ENCODE measurements at regions not wholly inside any gene's neighbourhood (a gene's known extent, or its start where the extent isn't known, plus 50 kb on each side); places are given as distances from the start of the nearest gene placed in this dataset.

GRCh38 chrX:97835969-97836368 is 952.3 kb downstream of the RPA4 start:
- H3K4me2 ChIP-seq (ENCODE audit: insufficient read depth, insufficient read length, low read length), result peak overlapping the region; percentile 71
- Mint-ChIP-seq H3K4me1 (peaks cover 35 to 36% of the 10 kb centered on the region in 2 experiments), H3K36me3 (ENCODE audit: insufficient read depth in 1 of 3, low read depth in 3 of 3) (peaks cover 0 to 13% (median 5%) of the 10 kb centered on the region in 3 experiments; a peak in 4 of 7 replicates), H3K9me3 (no peaks in the 10 kb centered on the region; a peak in 1 of 5 replicates), H3K27ac (peak overlapping the region; percentile 75 to 91 (median 86); a peak in 5 of 7 replicates), H3K27me3 (ENCODE audit: low read depth) (no peaks in the 10 kb centered on the region), H3K4me3 (peak overlapping the region in 1 of 2 experiments; percentile 43; a peak in 1 of 5 replicates)
- H3K79me1 ChIP-seq (ENCODE audit: insufficient read depth, low read depth, low read length, poor library complexity, severe bottlenecking), result no peaks in the 10 kb centered on the region
- no peak overlapping the region for H3K56ac ChIP-seq (ENCODE audit: insufficient read length, low read depth, low read length)
- no peak overlapping the region for H3T11ph ChIP-seq (ENCODE audit: low read length)
- no peak overlapping the region for H4K8ac ChIP-seq (replicated peaks; ENCODE audit: insufficient read length, low read depth, low read length)
- H3K4me1 ChIP-seq (ENCODE audit: insufficient read depth, low read length), result peaks cover 17% of the 10 kb centered on the region; the same call in 1 of the 2 replicates
- no peak overlapping the region for H3K14ac ChIP-seq (ENCODE audit: insufficient read depth, low read length)
- no peak overlapping the region for H4K91ac ChIP-seq (ENCODE audit: insufficient read length, low read depth, low read length)
- no peaks in the 10 kb centered on the region for H3K9me3 ChIP-seq (ENCODE audit: control insufficient read depth, low read depth, low read length)
- no peak for DNase-seq
- H3K27ac ChIP-seq (ENCODE audit: insufficient read length, low read depth, low read length), result peak overlapping the region; percentile 64
- H2BK120ac ChIP-seq (ENCODE audit: low read depth, low read length, poor library complexity, severe bottlenecking), result no peak overlapping the region
- H3K23me2 ChIP-seq (ENCODE audit: insufficient read length, low read depth, low read length, poor library complexity, severe bottlenecking), result no peaks in the 10 kb centered on the region
- no peak overlapping the region for H2BK15ac ChIP-seq (ENCODE audit: low read depth, low read length)
- H4K5ac ChIP-seq (ENCODE audit: insufficient read length, low read depth, low read length), result no peak overlapping the region
- no peak overlapping the region for H3K23ac ChIP-seq (ENCODE audit: insufficient read length, low read depth, low read length)
- H3K79me2 ChIP-seq (ENCODE audit: insufficient read depth, low read length), result no peaks in the 10 kb centered on the region
- no peak overlapping the region for H3K18ac ChIP-seq (ENCODE audit: insufficient read length, low read depth, low read length)
- no peaks in the 10 kb centered on the region for H4K20me1 ChIP-seq (ENCODE audit: control insufficient read depth, insufficient read depth, insufficient read length)
- H2AFZ ChIP-seq (ENCODE audit: low read length), result no peak overlapping the region
- no peak overlapping the region for H2BK12ac ChIP-seq (ENCODE audit: insufficient read length, low read depth, low read length)
- H3K4ac ChIP-seq (ENCODE audit: low read depth, low read length), result no peak overlapping the region
- H3K27me3 ChIP-seq (ENCODE audit: insufficient read depth, low read length), result no peaks in the 10 kb centered on the region
- no peak overlapping the region for H2BK20ac ChIP-seq (ENCODE audit: low read depth, low read length, poor library complexity, severe bottlenecking)
- H2BK5ac ChIP-seq (ENCODE audit: insufficient read length, low read length), result no peak overlapping the region
- TF ChIP-seq, protein P1, sequence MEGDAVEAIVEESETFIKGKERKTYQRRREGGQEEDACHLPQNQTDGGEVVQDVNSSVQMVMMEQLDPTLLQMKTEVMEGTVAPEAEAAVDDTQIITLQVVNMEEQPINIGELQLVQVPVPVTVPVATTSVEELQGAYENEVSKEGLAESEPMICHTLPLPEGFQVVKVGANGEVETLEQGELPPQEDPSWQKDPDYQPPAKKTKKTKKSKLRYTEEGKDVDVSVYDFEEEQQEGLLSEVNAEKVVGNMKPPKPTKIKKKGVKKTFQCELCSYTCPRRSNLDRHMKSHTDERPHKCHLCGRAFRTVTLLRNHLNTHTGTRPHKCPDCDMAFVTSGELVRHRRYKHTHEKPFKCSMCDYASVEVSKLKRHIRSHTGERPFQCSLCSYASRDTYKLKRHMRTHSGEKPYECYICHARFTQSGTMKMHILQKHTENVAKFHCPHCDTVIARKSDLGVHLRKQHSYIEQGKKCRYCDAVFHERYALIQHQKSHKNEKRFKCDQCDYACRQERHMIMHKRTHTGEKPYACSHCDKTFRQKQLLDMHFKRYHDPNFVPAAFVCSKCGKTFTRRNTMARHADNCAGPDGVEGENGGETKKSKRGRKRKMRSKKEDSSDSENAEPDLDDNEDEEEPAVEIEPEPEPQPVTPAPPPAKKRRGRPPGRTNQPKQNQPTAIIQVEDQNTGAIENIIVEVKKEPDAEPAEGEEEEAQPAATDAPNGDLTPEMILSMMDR (conservative IDR thresholded peaks at IDR 0.05), result no peak
- no peak overlapping the region for H2AK5ac ChIP-seq (ENCODE audit: insufficient read length, low read length)
- no peak overlapping the region for H3K9ac ChIP-seq (ENCODE audit: extremely low read depth, insufficient read length, low read length)

Data from H9 (cell line).